ENCODE measurements at regions not wholly inside any gene's neighbourhood (a gene's known extent, or its start where the extent isn't known, plus 50 kb on each side); places are given as distances from the start of the nearest gene placed in this dataset.

DNA sequence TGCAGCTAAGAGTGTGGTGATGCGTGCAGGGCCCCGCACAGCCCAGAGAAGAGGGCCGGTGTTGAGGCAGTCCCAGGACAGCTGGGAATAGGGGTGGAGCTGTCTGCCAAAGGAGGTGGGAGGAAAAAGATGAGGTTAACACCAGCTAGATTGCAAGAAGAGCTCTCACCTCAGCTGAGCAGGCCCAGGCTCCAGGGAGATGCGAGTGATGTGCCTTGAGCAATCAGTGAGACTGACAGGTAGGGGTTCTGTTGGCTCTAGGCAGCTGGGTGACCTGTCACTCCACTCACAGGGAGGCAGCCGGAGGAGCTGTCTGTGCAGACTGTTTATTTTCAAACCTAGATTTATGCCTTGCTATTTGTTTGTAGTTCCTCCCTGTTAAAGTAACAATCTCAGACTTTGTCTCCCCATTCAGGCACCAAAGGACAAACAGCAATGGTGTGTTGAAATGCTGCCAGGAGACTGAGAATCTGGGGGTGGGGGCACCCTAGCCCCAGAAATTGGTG, 205.1 kb upstream of the CXCL12 start:
- TF ChIP-seq EZH2phosphoT487 (conservative IDR thresholded peaks at IDR 0.05; ENCODE audit: low read length) = no peak
- TF ChIP-seq, protein P1, sequence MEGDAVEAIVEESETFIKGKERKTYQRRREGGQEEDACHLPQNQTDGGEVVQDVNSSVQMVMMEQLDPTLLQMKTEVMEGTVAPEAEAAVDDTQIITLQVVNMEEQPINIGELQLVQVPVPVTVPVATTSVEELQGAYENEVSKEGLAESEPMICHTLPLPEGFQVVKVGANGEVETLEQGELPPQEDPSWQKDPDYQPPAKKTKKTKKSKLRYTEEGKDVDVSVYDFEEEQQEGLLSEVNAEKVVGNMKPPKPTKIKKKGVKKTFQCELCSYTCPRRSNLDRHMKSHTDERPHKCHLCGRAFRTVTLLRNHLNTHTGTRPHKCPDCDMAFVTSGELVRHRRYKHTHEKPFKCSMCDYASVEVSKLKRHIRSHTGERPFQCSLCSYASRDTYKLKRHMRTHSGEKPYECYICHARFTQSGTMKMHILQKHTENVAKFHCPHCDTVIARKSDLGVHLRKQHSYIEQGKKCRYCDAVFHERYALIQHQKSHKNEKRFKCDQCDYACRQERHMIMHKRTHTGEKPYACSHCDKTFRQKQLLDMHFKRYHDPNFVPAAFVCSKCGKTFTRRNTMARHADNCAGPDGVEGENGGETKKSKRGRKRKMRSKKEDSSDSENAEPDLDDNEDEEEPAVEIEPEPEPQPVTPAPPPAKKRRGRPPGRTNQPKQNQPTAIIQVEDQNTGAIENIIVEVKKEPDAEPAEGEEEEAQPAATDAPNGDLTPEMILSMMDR (IDR thresholded peaks at IDR 0.05; ENCODE audit: insufficient read depth, low read length, poor library complexity, severe bottlenecking) = no peak
- H3F3A ChIP-seq (ENCODE audit: insufficient read depth) = no peaks in the 10 kb centered on the region
- H3K79me2 ChIP-seq (ENCODE audit: insufficient read depth, low read length) = no peaks in the 10 kb centered on the region
- no peaks in the 10 kb centered on the region for H3K27me3 ChIP-seq (ENCODE audit: low read length)
- H3K9ac ChIP-seq (ENCODE audit: low read length) = no peak overlapping the region
- no peak overlapping the region for H2AFZ ChIP-seq (ENCODE audit: low read depth, low read length, severe bottlenecking)
- no peak overlapping the region for H3K27ac ChIP-seq (ENCODE audit: low read depth, low read length)
- H4K20me1 ChIP-seq (ENCODE audit: low read depth, low read length) = no peaks in the 10 kb centered on the region
- H3K4me2 ChIP-seq (ENCODE audit: low read depth, low read length, poor library complexity, severe bottlenecking) = no peak overlapping the region
- H3K9me3 ChIP-seq (ENCODE audit: insufficient read depth, low read length) = no peaks in the 10 kb centered on the region
- H3K4me3 ChIP-seq (ENCODE audit: insufficient read depth, low read length, poor library complexity, severe bottlenecking) = no peak overlapping the region
- H3K9me2 ChIP-seq (replicated peaks; ENCODE audit: insufficient read depth, low read length) = no peaks in the 10 kb centered on the region
- H3K36me3 ChIP-seq (ENCODE audit: low read length) = no peaks in the 10 kb centered on the region

DNA sequence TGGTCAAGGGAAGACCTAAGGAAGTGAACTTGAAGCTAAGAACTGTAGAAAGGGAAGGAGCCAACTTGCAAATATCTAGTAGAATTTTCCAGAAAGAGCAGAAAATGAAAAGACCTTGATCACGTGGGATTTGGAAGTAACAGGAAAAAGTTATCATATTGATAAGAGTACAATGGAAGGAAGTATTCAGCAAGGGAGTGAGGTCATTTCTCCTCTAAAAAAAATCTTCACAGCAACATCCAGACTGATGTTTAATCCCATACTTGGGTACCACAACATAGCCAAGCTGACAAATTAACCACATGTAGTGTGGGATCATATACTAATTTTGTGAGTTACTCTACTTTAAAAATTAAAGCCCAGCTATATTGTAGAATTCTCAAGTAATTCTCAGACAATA, 207.0 kb upstream of the CXCL12 start:
- Histone ChIP-seq H3K9me2 (replicated peaks; ENCODE audit: insufficient read depth, low read length) (no peaks in the 10 kb centered on the region), H3F3A (ENCODE audit: insufficient read depth) (no peaks in the 10 kb centered on the region), H3K9me3 (ENCODE audit: insufficient read depth, low read length) (no peaks in the 10 kb centered on the region), H3K9ac (ENCODE audit: low read length) (no peak overlapping the region), H3K27me3 (ENCODE audit: low read length) (no peaks in the 10 kb centered on the region), H3K79me2 (ENCODE audit: insufficient read depth, low read length) (no peaks in the 10 kb centered on the region), H3K4me3 (ENCODE audit: insufficient read depth, low read length, poor library complexity, severe bottlenecking) (no peak overlapping the region), H4K20me1 (ENCODE audit: low read depth, low read length) (no peaks in the 10 kb centered on the region), H3K36me3 (ENCODE audit: low read length) (no peaks in the 10 kb centered on the region), H3K27ac (ENCODE audit: low read depth, low read length) (no peak overlapping the region), H3K4me2 (ENCODE audit: low read depth, low read length, poor library complexity, severe bottlenecking) (no peak overlapping the region), H2AFZ (ENCODE audit: low read depth, low read length, severe bottlenecking) (no peak overlapping the region)
- TF ChIP-seq, protein P1 (IDR thresholded peaks at IDR 0.05; ENCODE audit: insufficient read depth, low read length, poor library complexity, severe bottlenecking) = no peak

DNA sequence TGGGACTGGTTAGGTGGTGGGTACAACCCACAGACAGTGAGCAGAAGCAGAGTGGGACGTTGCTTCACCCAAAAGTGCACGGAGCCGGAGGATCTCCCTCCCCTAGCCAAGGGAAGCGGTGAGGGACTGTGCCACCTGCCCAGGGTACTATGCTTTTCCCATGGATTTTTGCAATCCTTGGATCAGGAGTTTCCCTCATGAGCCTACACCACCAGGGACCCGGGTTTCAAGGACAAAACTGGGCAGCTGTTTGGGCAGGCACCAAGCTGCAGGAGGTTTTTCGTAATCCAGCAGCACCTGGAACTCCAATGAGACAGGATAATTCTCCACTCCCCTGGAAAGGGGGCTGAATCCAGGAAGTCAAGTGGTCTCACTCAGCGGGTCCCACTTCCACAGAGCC, 209.1 kb upstream of the CXCL12 start:
- Histone ChIP-seq H3K4me2 (ENCODE audit: low read depth, low read length, poor library complexity, severe bottlenecking) (no peak overlapping the region), H3K4me3 (ENCODE audit: insufficient read depth, low read length, poor library complexity, severe bottlenecking) (no peak overlapping the region), H3K36me3 (ENCODE audit: low read length) (no peaks in the 10 kb centered on the region), H3K27ac (ENCODE audit: low read depth, low read length) (no peak overlapping the region), H3K9ac (ENCODE audit: low read length) (no peak overlapping the region), H3F3A (ENCODE audit: insufficient read depth) (no peaks in the 10 kb centered on the region), H2AFZ (ENCODE audit: low read depth, low read length, severe bottlenecking) (no peak overlapping the region), H4K20me1 (ENCODE audit: low read depth, low read length) (no peaks in the 10 kb centered on the region), H3K79me2 (ENCODE audit: insufficient read depth, low read length) (no peaks in the 10 kb centered on the region), H3K27me3 (ENCODE audit: low read length) (no peaks in the 10 kb centered on the region), H3K9me2 (replicated peaks; ENCODE audit: insufficient read depth, low read length) (no peaks in the 10 kb centered on the region), H3K9me3 (ENCODE audit: insufficient read depth, low read length) (no peaks in the 10 kb centered on the region)
- TF ChIP-seq EZH2phosphoT487 (conservative IDR thresholded peaks at IDR 0.05; ENCODE audit: low read length) = no peak
- TF ChIP-seq, protein P1 (IDR thresholded peaks at IDR 0.05; ENCODE audit: insufficient read depth, low read length, poor library complexity, severe bottlenecking) = no peak
